Mesenchymal stem cell (in vitro differentiated cells and primary cell): ENCODE measurements at regions not wholly inside any gene's neighbourhood (a gene's known extent, or its start where the extent isn't known, plus 50 kb on each side); places are given as distances from the start of the nearest gene placed in this dataset.
"Not testable (repeated sequence)": the region's sequence is repeated elsewhere in the genome, so short reads cannot be mapped to it uniquely, and the experiment has no call there.

Experiments used
- DNase-seq: peaks from one replicate; pipeline ENCODE4 v3.0.0-alpha.2; 2013
- H2AFZ ChIP-seq: one replicate; pipeline ENCODE4 v1.6.1; 2013; ENCODE audit warnings: low read depth, mild to moderate bottlenecking, control low read depth, inconsistent platforms, low read length, moderate library complexity
- H2AK5ac ChIP-seq: 2 replicates; pipeline ENCODE4 v1.6.1; 2013; ENCODE audit warnings: low read length, moderate library complexity, mild to moderate bottlenecking, inconsistent platforms; ENCODE audit not compliant: severe bottlenecking
- H2BK120ac ChIP-seq: one replicate; pipeline ENCODE4 v1.6.1; 2013; ENCODE audit warnings: low read depth, mild to moderate bottlenecking, inconsistent platforms, low read length, moderate library complexity
- H2BK12ac ChIP-seq, 2 experiments: one replicate each; pipeline ENCODE4 v1.6.1; 2013; ENCODE audit warnings: inconsistent platforms in 2 of 2, low read length in 2 of 2, mild to moderate bottlenecking in 2 of 2, moderate library complexity in 2 of 2, control low read depth in 1 of 2
- H2BK15ac ChIP-seq: one replicate; pipeline ENCODE4 v1.6.1; 2013; ENCODE audit warnings: mild to moderate bottlenecking, low read depth, inconsistent platforms; ENCODE audit not compliant: poor library complexity, severe bottlenecking
- H2BK5ac ChIP-seq: 2 replicates; pipeline ENCODE4 v1.6.1; 2013; ENCODE audit warnings: low read depth, mild to moderate bottlenecking, low read length, control low read depth, inconsistent platforms; ENCODE audit not compliant: poor library complexity, severe bottlenecking
- H3K14ac ChIP-seq, 2 experiments: one replicate each; pipeline ENCODE4 v1.6.1; 2013; ENCODE audit warnings: inconsistent platforms in 2 of 2, low read length in 2 of 2, control low read depth in 1 of 2, mild to moderate bottlenecking in 1 of 2, moderate library complexity in 1 of 2
- H3K18ac ChIP-seq, 2 experiments: one replicate each; pipeline ENCODE4 v1.6.1; 2013; ENCODE audit warnings: inconsistent platforms in 2 of 2, low read length in 2 of 2, control low read depth in 1 of 2, low read depth in 1 of 2, mild to moderate bottlenecking in 1 of 2
- H3K23ac ChIP-seq, 2 experiments: one replicate each; pipeline ENCODE4 v1.6.1; 2013; ENCODE audit warnings: inconsistent platforms in 2 of 2, low read length in 2 of 2, mild to moderate bottlenecking in 2 of 2, moderate library complexity in 2 of 2, control low read depth in 1 of 2
- H3K27ac ChIP-seq: 2 replicates; pipeline ENCODE4 v1.5.1; 2013; ENCODE audit warnings: mild to moderate bottlenecking, moderate library complexity, low read length, control low read depth, inconsistent platforms; ENCODE audit not compliant: poor library complexity, severe bottlenecking
- H3K27me3 ChIP-seq, 2 experiments: 2 replicates each; pipeline versions ENCODE4 v1.6.1 to v1.7.0; 2013; ENCODE audit warnings: low read length in 2 of 2, mild to moderate bottlenecking in 2 of 2, moderate library complexity in 2 of 2, control low read depth in 1 of 2, inconsistent platforms in 1 of 2; ENCODE audit not compliant: control insufficient read depth in 1 of 2, insufficient read depth in 1 of 2
- H3K36me3 ChIP-seq, 2 experiments: 2 replicates each; pipeline versions ENCODE4 v1.6.1 to v1.7.0; 2013; ENCODE audit warnings: low read length in 2 of 2, control low read depth in 1 of 2, inconsistent platforms in 1 of 2, low read depth in 1 of 2, mild to moderate bottlenecking in 1 of 2; ENCODE audit not compliant: insufficient read depth in 2 of 2, control insufficient read depth in 1 of 2
- H3K4ac ChIP-seq, 2 experiments: one replicate each; pipeline ENCODE4 v1.6.1; 2013; ENCODE audit warnings: inconsistent platforms in 2 of 2, low read length in 2 of 2, mild to moderate bottlenecking in 2 of 2, moderate library complexity in 2 of 2, control low read depth in 1 of 2, low read depth in 1 of 2
- H3K4me1 ChIP-seq: 2 replicates; pipeline ENCODE4 v1.6.1; 2013; ENCODE audit warnings: low read depth, low read length, control low read depth; ENCODE audit not compliant: control insufficient read depth, insufficient read depth
- H3K4me2 ChIP-seq: 2 replicates; pipeline ENCODE4 v1.6.1; 2013; ENCODE audit warnings: low read length, mild to moderate bottlenecking, inconsistent platforms; ENCODE audit not compliant: poor library complexity, severe bottlenecking
- H3K4me3 ChIP-seq, 2 experiments: 2 replicates each; pipeline versions ENCODE4 v1.5.1 to v1.7.0; 2013; ENCODE audit warnings: low read length in 2 of 2, mild to moderate bottlenecking in 2 of 2, control low read depth in 1 of 2, low read depth in 1 of 2; ENCODE audit not compliant: insufficient read depth in 1 of 2
- H3K79me1 ChIP-seq: replicated peaks from 2 replicates; pipeline ENCODE4 v1.6.1; 2013; ENCODE audit warnings: mild to moderate bottlenecking, control low read depth, low read length, inconsistent platforms; ENCODE audit not compliant: poor library complexity, severe bottlenecking
- H3K9ac ChIP-seq: 2 replicates; pipeline ENCODE4 v1.7.0; 2013; ENCODE audit warnings: mild to moderate bottlenecking, low read length, moderate library complexity
- H3K9me3 ChIP-seq: 2 replicates; pipeline ENCODE4 v1.7.0; 2013; ENCODE audit warnings: mild to moderate bottlenecking, low read length; ENCODE audit not compliant: control insufficient read depth
- H4K8ac ChIP-seq: one replicate; pipeline ENCODE4 v1.6.1; 2013; ENCODE audit warnings: inconsistent platforms, mild to moderate bottlenecking, low read length, moderate library complexity
- H4K91ac ChIP-seq: one replicate; pipeline ENCODE4 v1.6.1; 2013; ENCODE audit warnings: mild to moderate bottlenecking, low read length, inconsistent platforms
- WGBS: methylation state at CpG from one replicate; pipeline ENCODE4 v1.1.7; 2013; ENCODE audit warnings: mixed read lengths; 5-methylcytosine and 5-hydroxymethylcytosine counted together

DNA sequence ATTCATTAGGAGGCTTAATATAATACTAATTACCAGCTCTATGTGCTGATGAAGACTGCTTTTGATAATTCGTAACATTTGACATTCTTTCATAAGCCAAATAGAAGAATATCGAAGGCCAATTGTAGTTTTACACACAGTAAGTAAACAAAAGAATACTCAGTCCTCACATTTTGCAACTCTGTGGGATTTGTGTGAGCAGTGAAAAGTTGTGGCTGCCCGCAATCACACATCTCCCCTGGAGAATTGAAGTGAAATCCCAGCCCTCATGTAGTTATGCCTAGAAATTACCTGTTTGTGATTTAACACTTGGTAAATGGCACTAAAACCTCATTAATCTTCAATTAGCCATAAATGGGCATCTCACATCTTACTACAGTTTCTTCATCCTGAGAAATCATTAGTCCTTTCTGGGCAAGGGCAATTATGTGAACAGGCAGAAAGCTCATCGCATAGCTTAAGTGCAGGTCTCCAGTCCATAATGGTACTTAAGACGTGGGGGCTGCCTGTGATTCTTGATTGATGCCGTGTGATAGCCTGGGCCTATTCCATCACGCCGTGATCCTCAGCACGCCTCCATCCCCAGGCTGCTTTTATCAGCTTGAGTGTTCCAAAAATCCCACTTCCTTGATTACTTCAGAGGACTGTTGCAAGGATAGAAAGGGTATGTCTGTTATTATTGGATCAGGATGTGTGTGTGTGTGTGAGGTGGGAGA lies 97.9 kb upstream of the METTL14 start:
- Histone ChIP-seq H3K27ac (no peak overlapping the region), H2AFZ (no peak overlapping the region), H4K8ac (no peak overlapping the region), H2BK120ac (no peak overlapping the region), H3K9ac (no peak overlapping the region), H3K4me2 (no peak overlapping the region), H2AK5ac (no peak overlapping the region), H2BK12ac (no peak overlapping the region), H3K4me1 (peaks cover 2% of the 10 kb centered on the region), H2BK5ac (no peak overlapping the region), H3K36me3 (no peaks in the 10 kb centered on the region), H3K14ac (no peak overlapping the region), H3K9me3 (no peaks in the 10 kb centered on the region), H3K27me3 (no peaks in the 10 kb centered on the region), H3K4me3 (no peak overlapping the region), H3K23ac (no peak overlapping the region), H4K91ac (no peak overlapping the region), H3K79me1 (no peaks in the 10 kb centered on the region), H3K4ac (no peak overlapping the region), H3K18ac (no peak overlapping the region), H2BK15ac (no peak overlapping the region)
- 75% methylated on average over 5 of the region's 9 CpGs for WGBS
- no peak for DNase-seq

DNA sequence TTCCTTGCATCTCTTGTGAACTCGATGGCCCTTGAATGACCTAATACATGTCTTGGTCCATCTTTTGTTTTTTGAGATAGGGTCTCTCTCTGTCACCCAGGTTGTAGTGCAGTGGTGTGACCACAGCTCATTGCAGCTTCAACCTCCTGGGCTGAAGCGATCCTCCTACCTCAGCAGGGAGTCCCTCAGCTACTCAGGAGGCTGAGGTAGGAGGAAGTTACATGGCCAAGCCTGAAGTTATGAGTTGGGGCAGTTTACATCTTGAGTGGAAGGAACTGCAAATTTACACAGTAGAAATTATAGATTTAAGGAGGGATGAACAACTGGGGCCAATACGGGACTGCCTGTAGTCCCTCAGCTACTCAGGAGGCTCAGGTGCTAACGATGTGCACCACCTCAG lies 97.2 kb upstream of the METTL14 start:
- Histone ChIP-seq H2AFZ (no peak overlapping the region), H2BK120ac (no peak overlapping the region), H3K23ac (no peak overlapping the region), H3K36me3 (no peaks in the 10 kb centered on the region), H3K18ac (no peak overlapping the region), H3K14ac (no peak overlapping the region), H2AK5ac (no peak overlapping the region), H2BK15ac (no peak overlapping the region), H3K4me3 (no peak overlapping the region), H3K27me3 (no peaks in the 10 kb centered on the region), H2BK5ac (no peak overlapping the region), H3K9me3 (no peaks in the 10 kb centered on the region), H4K91ac (no peak overlapping the region), H3K4me1 (peaks cover 3% of the 10 kb centered on the region), H3K9ac (no peak overlapping the region), H4K8ac (no peak overlapping the region), H3K4ac (no peak overlapping the region), H3K79me1 (no peaks in the 10 kb centered on the region), H2BK12ac (no peak overlapping the region), H3K4me2 (no peak overlapping the region), H3K27ac (no peak overlapping the region)
- no peak for DNase-seq
- WGBS, result 78% methylated on average over 4 of the region's 4 CpGs

DNA sequence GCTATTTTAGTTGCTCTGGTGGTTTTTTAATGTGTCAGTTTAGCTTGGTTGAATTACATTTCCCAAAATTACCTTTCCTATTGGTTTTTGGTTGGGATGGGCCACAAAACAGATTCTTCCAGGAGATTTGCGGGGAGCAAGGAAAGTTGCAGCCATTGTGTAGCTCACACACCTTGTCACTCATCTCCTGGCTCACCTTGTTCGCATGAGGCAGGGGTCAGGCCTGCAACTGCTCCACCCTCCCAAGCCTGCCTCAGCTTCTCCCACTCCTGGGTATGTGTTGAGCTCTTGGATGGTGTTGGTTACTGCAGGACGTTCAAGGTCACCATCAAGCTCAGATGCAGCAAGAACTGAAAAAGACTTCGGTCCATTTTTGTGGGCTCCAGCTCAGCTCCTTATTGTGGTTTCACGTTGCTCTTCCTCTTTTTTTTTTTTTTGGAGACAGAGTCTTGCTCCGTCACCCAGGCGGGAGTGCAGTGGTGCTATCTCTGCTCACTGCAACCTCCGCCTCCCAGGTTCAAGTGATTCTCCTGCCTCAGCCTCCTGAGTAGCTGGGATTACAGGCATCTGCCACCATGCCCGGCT lies 95.6 kb upstream of the METTL14 start:
- Histone ChIP-seq H3K4me2 (no peak overlapping the region), H4K91ac (no peak overlapping the region), H2BK120ac (no peak overlapping the region), H3K18ac (no peak overlapping the region), H3K4me3 (no peak overlapping the region), H3K23ac (no peak overlapping the region), H3K4me1 (peaks cover 3% of the 10 kb centered on the region), H2AFZ (no peak overlapping the region), H3K9ac (no peak overlapping the region), H4K8ac (no peak overlapping the region), H2BK12ac (no peak overlapping the region), H3K14ac (no peak overlapping the region), H3K79me1 (no peaks in the 10 kb centered on the region), H3K4ac (no peak overlapping the region), H2AK5ac (no peak overlapping the region), H3K36me3 (no peaks in the 10 kb centered on the region), H3K27ac (no peak overlapping the region), H3K27me3 (no peaks in the 10 kb centered on the region), H2BK5ac (no peak overlapping the region), H2BK15ac (no peak overlapping the region), H3K9me3 (no peaks in the 10 kb centered on the region)
- WGBS, result 85% methylated on average over 8 of the region's 9 CpGs
- no peak for DNase-seq

DNA sequence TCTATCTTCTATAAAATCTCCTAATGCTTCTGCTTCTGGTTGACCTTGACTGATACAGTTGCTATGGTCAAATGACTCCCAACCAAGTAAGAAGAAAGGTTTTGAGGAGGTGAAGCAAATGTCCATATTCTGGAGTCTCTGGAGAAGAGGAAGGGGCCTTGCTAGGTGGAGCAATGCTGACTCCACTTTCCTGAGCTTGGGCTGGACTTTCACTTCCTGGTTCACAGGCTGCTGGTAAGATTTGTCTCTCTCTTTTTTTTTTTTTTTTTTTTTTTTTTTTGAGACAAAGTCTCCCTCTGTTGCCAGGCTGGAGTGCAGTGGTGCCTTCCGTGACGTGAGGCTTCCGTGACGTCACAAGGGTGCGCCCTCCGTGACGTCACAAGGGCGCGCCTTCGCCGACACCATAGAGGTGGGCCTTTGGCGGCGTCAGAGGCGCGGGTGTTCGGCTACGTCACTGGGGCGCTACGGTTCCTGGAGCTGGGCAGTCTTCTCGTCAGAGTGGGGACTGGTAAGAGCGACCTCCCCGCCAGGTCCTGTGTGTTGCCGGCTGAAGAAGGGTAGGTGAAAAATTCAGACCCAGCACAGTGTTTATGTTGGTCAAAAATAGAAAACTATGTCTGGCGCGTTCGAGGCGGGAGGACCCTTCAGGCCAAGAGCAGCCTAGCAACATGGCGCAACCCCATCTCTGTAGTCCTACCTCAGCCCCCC lies 93.7 kb upstream of the METTL14 start:
- Histone ChIP-seq H3K9ac (peak overlapping the region; percentile 92), H2AFZ (peak overlapping the region; percentile 88), H3K4me2 (peak overlapping the region; percentile 55), H3K4ac (peak overlapping the region in 1 of 2 experiments; percentile 59), H3K18ac (peak overlapping the region; percentile 16 to 86), H3K27ac (peak overlapping the region; percentile 46), H4K8ac (peak overlapping the region; percentile 93), H3K4me3 (peak overlapping the region; percentile 58 to 80), H4K91ac (peak overlapping the region; percentile 27)
- peak; percentile 97 for DNase-seq
- H2BK120ac ChIP-seq, H2AK5ac ChIP-seq, H2BK12ac ChIP-seq, H2BK15ac ChIP-seq, H3K4me1 ChIP-seq, H3K36me3 ChIP-seq, H3K27me3 ChIP-seq, H3K23ac ChIP-seq, H3K14ac ChIP-seq, H3K79me1 ChIP-seq, H3K9me3 ChIP-seq, H2BK5ac ChIP-seq: not testable (repeated sequence)
- WGBS, result 0% methylated on average over 27 of the region's 28 CpGs
